SK-N-SH treated with all-trans-retinoic acid at 6 μM for 48 hours (cell line): ENCODE measurements at regions not wholly inside any gene's neighbourhood (a gene's known extent, or its start where the extent isn't known, plus 50 kb on each side); places are given as distances from the start of the nearest gene placed in this dataset.

Experiments
- CSDC2 ChIP-seq: fragments of 250-450 bp; sonication (Bioruptor Pico); IDR thresholded peaks from 2 replicates; pipeline ENCODE4 v1.5.0; 2020; ENCODE audit warnings: mild to moderate bottlenecking, moderate library complexity
- ISL1 ChIP-seq: fragments of 250-450 bp; sonication (Bioruptor Pico); IDR thresholded peaks from 2 replicates; pipeline ENCODE4 v2.1.2; 2022; ENCODE audit warnings: mild to moderate bottlenecking, moderate library complexity
- OSR1 ChIP-seq: fragments of 250-450 bp; sonication (Bioruptor Pico); IDR thresholded peaks from 2 replicates; pipeline ENCODE4 v1.8.0; 2022; ENCODE audit warnings: moderate library complexity, mild to moderate bottlenecking, inconsistent platforms
- TOX ChIP-seq: fragments of 250-450 bp; sonication (Bioruptor Pico); IDR thresholded peaks from 2 replicates; pipeline ENCODE4 v1.8.0; 2021; ENCODE audit warnings: mild to moderate bottlenecking, moderate library complexity, borderline replicate concordance

- TF ChIP-seq CSDC2 (CRISPR knock-in tag) (no peak), TOX (no peak), OSR1 (CRISPR knock-in tag) (no peak), ISL1 (CRISPR knock-in tag) (no peak)
These were observed 195.0 kb downstream of the ZNF330 start for GRCh38 chr4:141415651-141416050.
